ENCODE measurements at regions not wholly inside any gene's neighbourhood (a gene's known extent, or its start where the extent isn't known, plus 50 kb on each side); places are given as distances from the start of the nearest gene placed in this dataset.

DNA sequence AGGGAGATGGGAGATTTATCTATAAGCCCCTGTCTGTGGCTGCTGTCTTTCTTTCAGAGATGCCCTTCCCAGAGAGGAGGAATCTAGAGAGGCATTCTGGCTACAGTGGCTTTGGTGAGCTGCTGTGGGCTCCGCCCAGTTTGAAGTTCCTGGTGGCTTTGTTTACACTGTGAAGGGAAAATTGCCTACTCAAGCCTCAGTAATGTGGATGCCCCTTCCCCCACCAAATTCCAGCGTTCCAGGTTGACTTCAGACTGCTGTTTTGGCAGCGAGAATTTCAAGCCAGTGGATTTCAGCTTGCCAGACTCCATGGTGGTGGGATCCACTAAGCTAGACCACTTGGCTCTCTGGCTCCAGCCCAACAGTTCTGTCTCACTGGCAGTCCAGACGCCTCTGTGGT is 951.6 kb downstream of the CCSER2 start:
- no peaks in the 10 kb centered on the region for H3K4me1 Mint-ChIP-seq

GRCh38 chr10:85284778-85285770 is 956.7 kb downstream of the CCSER2 start:
- H3K9ac ChIP-seq (ENCODE audit: insufficient read depth, low read length, poor library complexity, severe bottlenecking), result no peak overlapping the region
- WGBS (ENCODE audit: insufficient coverage), result 75% methylated on average over 1 of the region's 3 CpGs
- TF ChIP-seq, protein P1, sequence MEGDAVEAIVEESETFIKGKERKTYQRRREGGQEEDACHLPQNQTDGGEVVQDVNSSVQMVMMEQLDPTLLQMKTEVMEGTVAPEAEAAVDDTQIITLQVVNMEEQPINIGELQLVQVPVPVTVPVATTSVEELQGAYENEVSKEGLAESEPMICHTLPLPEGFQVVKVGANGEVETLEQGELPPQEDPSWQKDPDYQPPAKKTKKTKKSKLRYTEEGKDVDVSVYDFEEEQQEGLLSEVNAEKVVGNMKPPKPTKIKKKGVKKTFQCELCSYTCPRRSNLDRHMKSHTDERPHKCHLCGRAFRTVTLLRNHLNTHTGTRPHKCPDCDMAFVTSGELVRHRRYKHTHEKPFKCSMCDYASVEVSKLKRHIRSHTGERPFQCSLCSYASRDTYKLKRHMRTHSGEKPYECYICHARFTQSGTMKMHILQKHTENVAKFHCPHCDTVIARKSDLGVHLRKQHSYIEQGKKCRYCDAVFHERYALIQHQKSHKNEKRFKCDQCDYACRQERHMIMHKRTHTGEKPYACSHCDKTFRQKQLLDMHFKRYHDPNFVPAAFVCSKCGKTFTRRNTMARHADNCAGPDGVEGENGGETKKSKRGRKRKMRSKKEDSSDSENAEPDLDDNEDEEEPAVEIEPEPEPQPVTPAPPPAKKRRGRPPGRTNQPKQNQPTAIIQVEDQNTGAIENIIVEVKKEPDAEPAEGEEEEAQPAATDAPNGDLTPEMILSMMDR (IDR thresholded peaks at IDR 0.05), result no peak

More for the DNA sequence above, 951.6 kb downstream of the CCSER2 start:
- Histone ChIP-seq H2AFZ (ENCODE audit: insufficient read depth, low read depth, low read length, poor library complexity, severe bottlenecking) (no peak overlapping the region), H3K27me3 (ENCODE audit: control insufficient read depth in 2 of 2, insufficient read depth in 2 of 2, low read length in 2 of 2) (no peaks in the 10 kb centered on the region), H3K9me3 (replicated peaks in 1 of 2; ENCODE audit: control insufficient read depth in 1 of 2, insufficient read depth in 1 of 2, low read length in 2 of 2) (peaks cover 3 to 14% of the 10 kb centered on the region in 2 donors), H3K9ac (ENCODE audit: insufficient read depth, low read length, poor library complexity, severe bottlenecking) (no peak overlapping the region), H4K20me1 (ENCODE audit: insufficient read depth, low read length) (no peaks in the 10 kb centered on the region), H3K4me1 (ENCODE audit: control insufficient read depth in 1 of 2, insufficient read depth in 2 of 2, low read length in 2 of 2) (no peaks in the 10 kb centered on the region), H3K79me2 (ENCODE audit: insufficient read depth, low read length) (no peaks in the 10 kb centered on the region), H3K4me2 (replicated peaks; ENCODE audit: extremely low read depth, low read length, poor library complexity, severe bottlenecking) (no peak overlapping the region), H3K4me3 (replicated peaks in 1 of 3; ENCODE audit: low read depth in 2 of 3, low read length in 3 of 3) (no peak overlapping the region), H3K27ac (ENCODE audit: low read depth in 1 of 2, low read length in 2 of 2) (no peak overlapping the region), H3K36me3 (replicated peaks in 1 of 2; ENCODE audit: control insufficient read depth in 1 of 2, insufficient read depth in 2 of 2, low read length in 2 of 2) (no peaks in the 10 kb centered on the region)
- no peak overlapping the region for H3K27ac Mint-ChIP-seq
- no peak overlapping the region for H3K4me3 Mint-ChIP-seq
- no peak for DNase-seq
- TF ChIP-seq, protein P1 (IDR thresholded peaks at IDR 0.05), result no peak
- 77% methylated on average over 2 of the region's 4 CpGs for WGBS (ENCODE audit: insufficient coverage)
- H3K27me3 Mint-ChIP-seq (ENCODE audit: low read depth in 3 of 3), result no peaks in the 10 kb centered on the region
- H3K36me3 Mint-ChIP-seq, result no peaks in the 10 kb centered on the region
- intact Hi-C loops (cut with micrococcal nuclease), result no loop called here
- peaks cover 0 to 15% (median 8%) of the 10 kb centered on the region in 7 donors for H3K9me3 Mint-ChIP-seq

More at GRCh38 chr10:85284778-85285770, 956.7 kb downstream of the CCSER2 start:
- Mint-ChIP-seq H3K36me3 (no peaks in the 10 kb centered on the region), H3K27ac (no peak overlapping the region), H3K9me3 (peaks cover 0 to 3% (median 2%) of the 10 kb centered on the region in 7 donors), H3K27me3 (ENCODE audit: low read depth in 3 of 3) (peaks cover 0 to 1% (median 0%) of the 10 kb centered on the region in 3 donors), H3K4me1 (no peaks in the 10 kb centered on the region), H3K4me3 (no peak overlapping the region)
- Histone ChIP-seq H3K4me1 (ENCODE audit: control insufficient read depth in 1 of 2, insufficient read depth in 2 of 2, low read length in 2 of 2) (no peaks in the 10 kb centered on the region), H3K4me2 (replicated peaks; ENCODE audit: extremely low read depth, low read length, poor library complexity, severe bottlenecking) (no peak overlapping the region), H4K20me1 (ENCODE audit: insufficient read depth, low read length) (no peaks in the 10 kb centered on the region), H3K9me3 (replicated peaks in 1 of 2; ENCODE audit: control insufficient read depth in 1 of 2, insufficient read depth in 1 of 2, low read length in 2 of 2) (peaks cover 6 to 7% of the 10 kb centered on the region in 2 donors), H2AFZ (ENCODE audit: insufficient read depth, low read depth, low read length, poor library complexity, severe bottlenecking) (no peak overlapping the region), H3K27ac (ENCODE audit: low read depth in 1 of 2, low read length in 2 of 2) (no peak overlapping the region), H3K27me3 (ENCODE audit: control insufficient read depth in 2 of 2, insufficient read depth in 2 of 2, low read length in 2 of 2) (no peaks in the 10 kb centered on the region), H3K79me2 (ENCODE audit: insufficient read depth, low read length) (no peaks in the 10 kb centered on the region), H3K4me3 (replicated peaks in 1 of 3; ENCODE audit: low read depth in 2 of 3, low read length in 3 of 3) (no peak overlapping the region), H3K36me3 (replicated peaks in 1 of 2; ENCODE audit: control insufficient read depth in 1 of 2, insufficient read depth in 2 of 2, low read length in 2 of 2) (no peaks in the 10 kb centered on the region)
- intact Hi-C loops (cut with micrococcal nuclease), result no loop called here
- no peak for DNase-seq
